GM18867 (cell line): ENCODE measurements at regions not wholly inside any gene's neighbourhood (a gene's known extent, or its start where the extent isn't known, plus 50 kb on each side); places are given as distances from the start of the nearest gene placed in this dataset.

Source experiments
- ATAC-seq: cut with Tn5 transposase; IDR thresholded peaks from one replicate; pipeline ENCODE4 v1.9.1; 2021; ENCODE audit warnings: mild to moderate bottlenecking, moderate library complexity; ENCODE audit not compliant: unreplicated experiment

- ATAC-seq = no peak
Measured at GRCh38 chr11:28726432-28726831, 618.2 kb downstream of the METTL15 start.

- no peak for ATAC-seq
Measured at GRCh38 chr11:28715726-28716125, 607.5 kb downstream of the METTL15 start.

GRCh38 chr11:28713850-28714249, 605.7 kb downstream of the METTL15 start:
- ATAC-seq = no peak

- ATAC-seq = no peak
Measured at GRCh38 chr11:28708075-28708474, 599.9 kb downstream of the METTL15 start.

- no peak for ATAC-seq
Measured at GRCh38 chr11:28704801-28705200, 596.6 kb downstream of the METTL15 start.

- ATAC-seq = no peak
Measured at GRCh38 chr11:28703371-28703770, 595.2 kb downstream of the METTL15 start.

- ATAC-seq = no peak
Measured at GRCh38 chr11:28702871-28703270, 594.7 kb downstream of the METTL15 start.

GRCh38 chr11:28702450-28702790, 594.2 kb downstream of the METTL15 start:
- no peak for ATAC-seq

GRCh38 chr11:28701760-28702449, 593.7 kb downstream of the METTL15 start:
- no peak for ATAC-seq

GRCh38 chr11:28699701-28700100, 591.5 kb downstream of the METTL15 start:
- no peak for ATAC-seq

GRCh38 chr11:28697920-28698827, 590.0 kb downstream of the METTL15 start:
- ATAC-seq = peak; percentile 68

- ATAC-seq = no peak
Measured at GRCh38 chr11:28696591-28696990, 588.4 kb downstream of the METTL15 start.

- no peak for ATAC-seq
Measured at GRCh38 chr11:28690746-28691145, 582.6 kb downstream of the METTL15 start.

GRCh38 chr11:28684011-28684586, 575.9 kb downstream of the METTL15 start:
- no peak for ATAC-seq

- ATAC-seq = no peak
Measured at GRCh38 chr11:28679795-28680468, 571.7 kb downstream of the METTL15 start.

GRCh38 chr11:28677721-28678120, 569.5 kb downstream of the METTL15 start:
- no peak for ATAC-seq

GRCh38 chr11:28675183-28675582, 567.0 kb downstream of the METTL15 start:
- ATAC-seq = no peak

GRCh38 chr11:28674433-28675103, 566.4 kb downstream of the METTL15 start:
- peak; percentile 54 for ATAC-seq

- ATAC-seq = no peak
Measured at GRCh38 chr11:28673691-28674432, 565.7 kb downstream of the METTL15 start.

GRCh38 chr11:28671274-28671673, 563.1 kb downstream of the METTL15 start:
- ATAC-seq = no peak
